Activated T-helper 1 cell treated with anti-CD3 and anti-CD28 coated beads, Interleukin-12 subunit alpha, Interleukin-12 subunit beta, Interleukin-2, Interleukin-4 antibody, amounts not matched to agents 30 ng/mL and 10 ng/mL and 1 ng/mL, durations not matched to agents 14 hours and 24 hours and 36 hours (primary cell): ENCODE measurements at regions not wholly inside any gene's neighbourhood (a gene's known extent, or its start where the extent isn't known, plus 50 kb on each side); places are given as distances from the start of the nearest gene placed in this dataset.

Experiments
- DNase-seq: peaks from one replicate; pipeline ENCODE4 v3.0.0; 2021; ENCODE audit warnings: low spot score
- H3K27ac Mint-ChIP-seq: one replicate; pipeline ENCODE4 v1.8.0; 2021; ENCODE audit warnings: mild to moderate bottlenecking, mixed read lengths
- H3K27me3 Mint-ChIP-seq: one replicate; pipeline ENCODE4 v1.8.0; 2022; ENCODE audit warnings: mild to moderate bottlenecking, moderate library complexity, mixed read lengths; ENCODE audit not compliant: insufficient read depth
- H3K36me3 Mint-ChIP-seq: one replicate; pipeline ENCODE4 v1.8.0; 2021; ENCODE audit warnings: low read depth, mixed read lengths
- H3K4me1 Mint-ChIP-seq: one replicate; pipeline ENCODE4 v1.8.0; 2021; ENCODE audit warnings: low read depth, mixed read lengths
- H3K4me3 Mint-ChIP-seq: one replicate; pipeline ENCODE4 v1.8.0; 2021; ENCODE audit warnings: mild to moderate bottlenecking, moderate library complexity, mixed read lengths
- H3K9me3 Mint-ChIP-seq: one replicate; pipeline ENCODE4 v1.8.0; 2021; ENCODE audit warnings: mixed read lengths
- intact Hi-C: fragments of 100-400 bp; cut with micrococcal nuclease; formaldehyde crosslinking; loops from one replicate; pipeline ENCODE4 v1.15.1; 2024

DNA sequence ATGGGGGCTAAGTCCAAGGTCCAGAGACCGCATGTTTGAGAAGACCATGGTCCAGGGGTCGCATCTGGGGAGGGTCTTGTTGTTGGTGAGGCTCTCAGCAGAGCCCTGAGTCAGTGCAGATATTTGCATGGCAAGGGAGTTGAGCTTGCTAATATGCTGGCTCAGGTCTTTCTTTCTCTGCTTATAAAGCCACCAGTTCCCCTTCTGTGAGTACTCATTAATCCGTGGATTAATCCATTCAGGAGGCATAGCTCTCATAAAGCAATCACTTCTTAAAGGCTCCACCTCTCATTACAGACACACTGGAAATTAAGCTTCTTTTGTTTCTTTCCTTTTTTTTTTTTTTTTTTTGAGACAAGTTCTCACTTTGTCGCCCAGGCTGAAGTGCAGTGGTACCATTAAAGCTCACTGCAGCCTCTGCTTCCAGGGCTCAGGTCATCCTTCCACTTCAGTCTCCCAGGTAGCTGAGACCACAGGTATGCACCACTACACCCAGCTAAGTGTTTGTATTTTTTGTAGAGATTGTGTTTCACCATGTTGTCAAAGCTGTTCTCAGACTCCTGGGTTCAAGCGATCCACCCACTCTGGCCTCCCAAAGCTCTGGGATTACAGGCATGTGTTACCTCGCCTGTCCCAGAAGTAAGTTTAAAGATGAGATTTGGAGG is 216.4 kb downstream of the SLITRK5 start:
- no peaks in the 10 kb centered on the region for H3K27me3 Mint-ChIP-seq
- no peak overlapping the region for H3K27ac Mint-ChIP-seq

DNA sequence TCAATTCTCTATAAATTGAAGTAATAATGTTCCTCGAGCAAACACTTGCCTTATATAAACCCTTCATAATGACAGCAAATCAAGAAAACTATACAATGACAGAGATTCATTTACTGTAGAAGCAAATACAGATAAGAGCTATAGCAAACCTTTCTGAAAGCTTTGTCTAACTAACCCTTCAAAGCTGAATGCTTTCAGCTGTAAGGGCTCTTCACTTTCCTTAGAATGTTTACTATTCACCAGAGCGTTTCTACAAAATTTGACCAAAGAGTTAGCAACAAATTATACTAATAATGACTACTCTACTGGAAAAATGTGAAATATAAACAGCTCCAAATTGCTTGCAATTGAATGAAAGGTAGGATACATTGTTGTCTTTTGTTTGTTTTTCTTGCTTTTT is 218.1 kb downstream of the SLITRK5 start:
- Mint-ChIP-seq H3K4me3 (no peak overlapping the region), H3K36me3 (no peaks in the 10 kb centered on the region), H3K27me3 (no peaks in the 10 kb centered on the region), H3K4me1 (no peaks in the 10 kb centered on the region), H3K9me3 (peaks cover 4% of the 10 kb centered on the region), H3K27ac (no peak overlapping the region)
- no peak for DNase-seq
- intact Hi-C loops, result no loop called here

More for the DNA sequence above, 216.4 kb downstream of the SLITRK5 start:
- peaks cover 3% of the 10 kb centered on the region for H3K9me3 Mint-ChIP-seq
- intact Hi-C loops, result no loop called here
- H3K4me1 Mint-ChIP-seq, result no peaks in the 10 kb centered on the region
- no peak for DNase-seq
- H3K36me3 Mint-ChIP-seq, result no peaks in the 10 kb centered on the region
- no peak overlapping the region for H3K4me3 Mint-ChIP-seq

DNA sequence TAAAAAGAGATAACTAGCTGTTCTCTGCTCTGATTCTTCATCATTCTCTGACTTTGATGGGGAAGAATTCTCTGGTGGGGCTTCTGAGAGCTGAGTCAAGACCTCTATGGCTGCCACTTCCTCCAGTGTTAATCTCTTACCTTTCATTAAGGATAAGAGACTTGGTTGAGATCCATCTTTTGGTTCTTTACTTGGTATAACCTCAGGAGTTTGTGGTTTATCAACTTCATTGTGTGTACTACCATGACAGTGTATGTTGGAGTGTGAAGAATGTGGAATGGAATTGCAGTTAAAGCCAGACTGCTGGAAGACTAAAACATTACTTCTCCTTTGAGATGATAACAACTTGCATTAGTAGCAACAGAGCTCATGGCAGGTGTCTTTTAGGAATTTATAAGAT is 222.0 kb downstream of the SLITRK5 start:
- no peaks in the 10 kb centered on the region for H3K36me3 Mint-ChIP-seq
- no peak overlapping the region for H3K4me3 Mint-ChIP-seq
- peaks cover 6% of the 10 kb centered on the region for H3K9me3 Mint-ChIP-seq
- H3K4me1 Mint-ChIP-seq, result no peaks in the 10 kb centered on the region
- intact Hi-C loops, result no loop called here
- H3K27ac Mint-ChIP-seq, result no peak overlapping the region
- H3K27me3 Mint-ChIP-seq, result no peaks in the 10 kb centered on the region
- no peak for DNase-seq

DNA sequence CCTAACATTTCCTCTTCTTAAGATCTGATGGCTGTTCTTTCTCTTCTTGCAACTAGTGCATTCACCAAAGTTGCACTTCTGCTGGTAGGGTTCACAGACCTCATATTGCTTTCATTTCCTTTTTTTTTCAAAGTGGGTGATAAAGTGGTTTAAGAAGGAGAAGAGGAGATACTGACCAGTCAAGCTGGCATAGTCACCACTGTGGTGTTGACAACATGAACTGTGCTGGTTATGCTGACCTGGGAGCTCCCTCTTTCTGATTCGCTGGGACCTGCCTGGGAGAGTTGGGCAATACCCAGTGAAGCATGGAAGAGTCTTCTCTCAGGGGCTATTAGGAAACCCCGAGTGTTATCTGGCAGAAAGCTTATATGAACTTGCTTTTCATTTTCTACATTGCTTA is 222.9 kb downstream of the SLITRK5 start:
- H3K9me3 Mint-ChIP-seq, result peaks cover 6% of the 10 kb centered on the region
- H3K27ac Mint-ChIP-seq, result no peak overlapping the region
- H3K36me3 Mint-ChIP-seq, result no peaks in the 10 kb centered on the region
- H3K27me3 Mint-ChIP-seq, result no peaks in the 10 kb centered on the region
- no peaks in the 10 kb centered on the region for H3K4me1 Mint-ChIP-seq
- DNase-seq, result no peak
- H3K4me3 Mint-ChIP-seq, result no peak overlapping the region
- intact Hi-C loops, result no loop called here

DNA sequence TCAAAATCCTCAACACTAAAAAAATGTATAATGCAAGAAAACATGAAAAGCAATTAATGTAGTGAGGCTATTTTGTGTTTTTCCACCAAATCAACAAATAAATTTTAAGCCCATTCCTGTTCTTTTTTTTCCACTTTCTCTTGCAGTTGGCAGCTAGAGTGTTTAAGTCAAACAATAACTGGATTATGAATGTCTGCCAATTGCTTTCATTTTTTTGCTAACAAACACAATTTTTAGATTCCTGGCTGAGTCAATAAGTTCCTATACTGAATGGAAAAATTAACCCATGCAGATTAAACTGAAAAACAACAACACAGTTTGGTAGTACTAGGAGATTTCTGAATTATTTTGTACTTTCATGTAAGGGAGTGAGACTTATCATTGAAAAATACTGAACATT is 232.4 kb downstream of the SLITRK5 start:
- no peak overlapping the region for H3K27ac Mint-ChIP-seq
- no peaks in the 10 kb centered on the region for H3K27me3 Mint-ChIP-seq
- no peaks in the 10 kb centered on the region for H3K4me1 Mint-ChIP-seq
- no peak overlapping the region for H3K4me3 Mint-ChIP-seq
- intact Hi-C loops, result no loop called here
- H3K36me3 Mint-ChIP-seq, result no peaks in the 10 kb centered on the region
- DNase-seq, result no peak
- H3K9me3 Mint-ChIP-seq, result peaks cover 8% of the 10 kb centered on the region

DNA sequence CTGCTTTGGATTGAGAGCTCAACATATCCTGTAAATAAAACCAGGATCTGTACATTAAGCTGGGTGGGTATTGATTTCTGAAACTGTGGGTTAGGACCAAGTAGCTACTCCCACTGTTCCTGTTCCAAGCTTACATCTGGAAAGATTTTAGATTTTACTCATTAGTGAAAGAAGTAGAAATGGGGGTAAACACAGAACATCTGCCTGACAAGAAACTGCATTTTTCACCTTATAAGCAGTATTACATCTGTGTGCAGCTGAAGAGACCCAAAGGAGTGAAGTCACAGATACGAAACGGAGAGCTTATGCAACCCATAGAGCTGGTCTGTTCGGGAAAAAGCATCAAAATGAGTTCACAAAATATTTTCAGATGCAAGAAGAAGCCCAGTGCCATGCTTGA is 235.2 kb downstream of the SLITRK5 start:
- no peaks in the 10 kb centered on the region for H3K4me1 Mint-ChIP-seq
- intact Hi-C loops, result no loop called here
- no peaks in the 10 kb centered on the region for H3K9me3 Mint-ChIP-seq
- no peak overlapping the region for H3K4me3 Mint-ChIP-seq
- DNase-seq, result no peak
- no peaks in the 10 kb centered on the region for H3K27me3 Mint-ChIP-seq
- no peak overlapping the region for H3K27ac Mint-ChIP-seq
- H3K36me3 Mint-ChIP-seq, result no peaks in the 10 kb centered on the region

DNA sequence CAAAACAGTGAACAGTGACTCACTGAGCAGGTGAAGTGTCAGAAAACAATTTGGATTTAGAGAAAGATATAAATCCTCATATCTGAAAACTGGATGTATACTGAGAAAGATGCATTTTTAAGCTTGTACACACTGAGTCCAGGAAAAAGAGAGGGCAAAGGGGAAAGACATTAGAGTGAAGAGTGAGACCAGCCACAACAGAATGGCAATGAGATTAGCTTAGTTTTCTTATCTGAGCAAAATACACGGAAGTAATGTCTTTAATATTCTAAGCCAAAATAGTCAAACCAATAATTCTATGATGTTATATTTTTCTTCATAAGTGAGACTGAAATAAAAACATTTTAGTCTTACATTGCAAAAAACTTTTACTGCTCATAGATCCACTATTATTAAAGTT is 236.0 kb downstream of the SLITRK5 start:
- Mint-ChIP-seq H3K4me3 (no peak overlapping the region), H3K27me3 (no peaks in the 10 kb centered on the region), H3K27ac (no peak overlapping the region), H3K36me3 (no peaks in the 10 kb centered on the region), H3K9me3 (no peaks in the 10 kb centered on the region), H3K4me1 (no peaks in the 10 kb centered on the region)
- intact Hi-C loops, result no loop called here
- no peak for DNase-seq

DNA sequence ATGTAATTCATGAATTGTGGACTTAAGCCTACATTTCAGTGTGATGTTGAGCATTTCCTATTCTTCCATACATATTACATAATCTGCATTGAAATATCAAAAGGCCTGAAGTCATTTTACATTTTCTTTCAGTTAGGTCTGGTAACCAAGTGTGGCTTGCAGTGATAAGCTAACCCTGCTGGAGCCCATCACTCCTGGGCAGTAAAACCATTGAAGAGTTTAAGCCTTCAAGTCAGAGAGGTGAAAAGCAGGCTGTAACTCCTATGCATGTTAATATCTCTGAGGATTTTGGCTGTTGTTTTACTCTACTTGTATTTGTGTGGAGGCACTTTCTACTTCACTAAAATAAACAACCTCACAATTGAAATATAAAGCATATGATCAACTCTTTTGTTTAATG is 248.8 kb downstream of the SLITRK5 start:
- Mint-ChIP-seq H3K4me3 (no peak overlapping the region), H3K27ac (no peak overlapping the region), H3K9me3 (no peaks in the 10 kb centered on the region), H3K36me3 (no peaks in the 10 kb centered on the region), H3K4me1 (no peaks in the 10 kb centered on the region), H3K27me3 (no peaks in the 10 kb centered on the region)
- no peak for DNase-seq
- intact Hi-C loops, result no loop called here

DNA sequence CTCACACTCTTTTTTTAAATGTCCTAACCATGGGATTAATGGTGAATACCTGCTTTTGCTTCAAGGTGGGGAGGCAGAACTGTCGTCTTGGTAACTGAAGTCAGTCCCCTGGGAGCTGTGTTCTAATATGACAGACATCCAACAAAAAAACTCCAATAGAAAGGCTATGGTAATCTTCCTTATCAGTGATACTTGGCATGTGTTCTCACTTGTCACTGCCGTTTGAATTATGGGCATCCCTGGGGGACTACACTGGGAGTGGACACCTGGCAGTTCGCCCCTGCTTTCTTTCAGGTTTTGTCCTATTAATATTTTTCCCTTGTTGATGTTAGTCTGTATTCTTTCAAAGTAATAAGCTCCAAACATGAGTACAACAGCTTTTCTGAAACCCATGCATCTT is 252.6 kb downstream of the SLITRK5 start:
- Mint-ChIP-seq H3K9me3 (no peaks in the 10 kb centered on the region), H3K27ac (no peak overlapping the region), H3K27me3 (no peaks in the 10 kb centered on the region), H3K4me3 (no peak overlapping the region), H3K4me1 (no peaks in the 10 kb centered on the region), H3K36me3 (no peaks in the 10 kb centered on the region)
- DNase-seq, result no peak
- intact Hi-C loops, result no loop called here

DNA sequence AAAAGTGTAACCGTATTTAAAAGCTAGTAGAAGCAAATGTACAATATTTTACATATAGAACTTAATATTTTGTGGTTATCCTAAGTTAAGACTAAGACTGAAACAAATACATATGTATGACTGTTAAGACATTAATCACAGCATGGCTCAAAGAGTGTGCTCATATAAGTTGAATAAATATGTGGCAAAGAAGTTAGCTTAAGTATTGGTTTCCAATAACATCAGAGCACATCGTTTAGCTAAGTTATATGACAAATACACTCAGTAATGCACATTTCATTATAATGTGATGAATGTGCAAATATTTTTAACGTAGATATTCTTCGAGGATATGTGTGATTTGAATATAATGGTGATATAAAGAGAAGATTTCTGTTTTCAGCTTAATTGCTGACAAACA is 253.8 kb downstream of the SLITRK5 start:
- intact Hi-C loops, result no loop called here
- Mint-ChIP-seq H3K27me3 (no peaks in the 10 kb centered on the region), H3K4me3 (no peak overlapping the region), H3K9me3 (no peaks in the 10 kb centered on the region), H3K4me1 (no peaks in the 10 kb centered on the region), H3K36me3 (no peaks in the 10 kb centered on the region), H3K27ac (no peak overlapping the region)
- no peak for DNase-seq

DNA sequence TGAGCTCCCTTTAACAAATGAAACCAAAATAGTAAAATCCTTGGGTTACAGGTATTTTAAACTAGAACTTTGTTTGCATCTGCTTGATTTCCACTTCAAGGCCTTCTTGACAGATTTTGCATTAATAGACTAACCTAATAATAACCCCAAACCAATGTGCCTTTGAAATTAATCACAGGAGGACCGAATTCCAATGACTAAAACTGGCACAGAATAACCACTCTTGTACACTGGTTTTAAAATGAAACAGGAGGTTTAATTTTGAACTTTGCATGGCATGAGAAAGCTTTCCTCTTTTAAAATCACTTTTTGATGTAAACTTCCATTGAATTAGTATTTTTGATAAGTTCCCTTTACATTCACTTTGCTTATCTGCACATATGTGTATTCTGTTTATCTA is 269.6 kb downstream of the SLITRK5 start:
- Mint-ChIP-seq H3K9me3 (no peaks in the 10 kb centered on the region), H3K4me3 (no peak overlapping the region), H3K4me1 (no peaks in the 10 kb centered on the region), H3K27me3 (no peaks in the 10 kb centered on the region), H3K27ac (no peak overlapping the region), H3K36me3 (no peaks in the 10 kb centered on the region)
- no peak for DNase-seq
- intact Hi-C loops, result no loop called here

DNA sequence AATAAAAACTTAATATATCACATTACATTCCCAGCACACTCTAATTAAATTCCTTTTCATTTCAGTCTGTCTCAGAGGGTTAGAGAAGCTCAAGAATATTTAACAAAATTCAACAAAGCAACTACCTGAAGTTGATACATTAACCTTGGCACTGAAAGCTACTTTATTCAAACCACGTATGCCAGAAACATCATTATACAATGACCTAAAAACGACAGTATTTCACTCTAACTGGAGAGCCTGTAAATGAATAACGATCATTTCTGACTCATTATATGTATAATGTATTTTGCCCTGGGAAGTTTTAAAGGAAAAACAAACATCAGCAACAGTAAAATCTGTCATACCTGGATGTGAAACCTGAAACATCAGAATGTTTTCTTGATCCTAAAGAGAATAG is 270.1 kb downstream of the SLITRK5 start:
- intact Hi-C loops, result no loop called here
- H3K4me1 Mint-ChIP-seq, result no peaks in the 10 kb centered on the region
- no peaks in the 10 kb centered on the region for H3K27me3 Mint-ChIP-seq
- H3K36me3 Mint-ChIP-seq, result no peaks in the 10 kb centered on the region
- H3K4me3 Mint-ChIP-seq, result no peak overlapping the region
- DNase-seq, result no peak
- H3K27ac Mint-ChIP-seq, result no peak overlapping the region
- no peaks in the 10 kb centered on the region for H3K9me3 Mint-ChIP-seq

DNA sequence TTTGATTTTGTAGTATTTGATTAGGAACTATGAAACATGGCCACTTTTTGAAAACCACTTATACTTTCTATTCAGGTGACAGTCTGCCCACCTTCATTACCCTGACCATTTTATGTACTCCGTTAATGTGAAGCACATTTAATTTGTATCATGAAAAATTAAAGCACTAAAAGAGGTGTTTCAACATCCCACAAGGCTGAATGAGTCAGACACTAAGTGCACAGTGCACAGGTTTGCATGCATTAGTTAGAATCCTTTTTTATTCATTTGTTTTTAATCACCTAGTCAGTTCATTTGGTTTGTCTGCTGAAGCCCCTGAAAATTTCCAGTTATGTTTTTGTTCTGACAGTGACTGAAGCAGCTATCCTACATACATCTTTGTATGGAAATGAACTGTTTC is 271.0 kb downstream of the SLITRK5 start:
- Mint-ChIP-seq H3K4me3 (no peak overlapping the region), H3K36me3 (no peaks in the 10 kb centered on the region), H3K27ac (no peak overlapping the region), H3K9me3 (no peaks in the 10 kb centered on the region), H3K27me3 (no peaks in the 10 kb centered on the region), H3K4me1 (no peaks in the 10 kb centered on the region)
- intact Hi-C loops, result no loop called here
- no peak for DNase-seq

DNA sequence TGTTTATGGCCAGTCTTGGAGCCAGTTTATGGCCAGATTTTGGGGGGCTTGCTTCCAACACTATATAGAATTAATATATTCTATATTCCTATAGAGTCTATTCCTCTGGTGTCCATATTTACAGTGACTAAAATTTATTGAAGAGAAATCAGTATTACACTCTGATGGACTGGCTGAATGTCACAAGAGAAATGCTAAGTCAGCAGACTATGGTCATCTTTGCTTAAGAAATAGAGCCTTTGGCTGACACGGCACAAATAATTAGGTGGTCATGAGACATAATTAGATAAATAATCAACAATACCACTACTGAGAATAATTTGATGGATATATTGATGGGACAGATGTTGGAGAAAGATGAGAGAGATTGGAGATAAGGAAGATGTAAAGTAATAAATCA is 272.9 kb downstream of the SLITRK5 start:
- intact Hi-C loops, result no loop called here
- Mint-ChIP-seq H3K9me3 (no peaks in the 10 kb centered on the region), H3K27ac (no peak overlapping the region), H3K36me3 (no peaks in the 10 kb centered on the region), H3K4me1 (no peaks in the 10 kb centered on the region), H3K4me3 (no peak overlapping the region), H3K27me3 (no peaks in the 10 kb centered on the region)
- DNase-seq, result no peak
